GM12892 (cell line): ENCODE measurements at regions not wholly inside any gene's neighbourhood (a gene's known extent, or its start where the extent isn't known, plus 50 kb on each side); places are given as distances from the start of the nearest gene placed in this dataset.
"Not testable (repeated sequence)": the region's sequence is repeated elsewhere in the genome, so short reads cannot be mapped to it uniquely, and the experiment has no call there.

Experiments
- DNase-seq: peaks from one replicate; pipeline ENCODE4 v3.0.0; 2011; ENCODE audit not compliant: insufficient read length
- FAIRE-seq: peaks from 2 replicates; lab custom pipeline; 2011; peaks lifted over from hg19 to GRCh38; lab: Jason Lieb, UNC
- POLR2A ChIP-seq: IDR thresholded peaks from 2 replicates; pipeline ENCODE4 v1.6.1; 2011; ENCODE audit warnings: low read depth, low read length, control low read depth
- POLR2AphosphoS5 ChIP-seq: IDR thresholded peaks from 2 replicates; pipeline ENCODE4 v1.6.1; 2011; ENCODE audit warnings: low read depth, low read length, control low read depth
- TAF1 ChIP-seq: IDR thresholded peaks from 2 replicates; pipeline ENCODE4 v1.6.1; 2011; ENCODE audit warnings: low read depth, mild to moderate bottlenecking, control low read depth, low read length, borderline replicate concordance

GRCh38 chr18:10336749-10337350 lies 117.6 kb upstream of the APCDD1 start:
- FAIRE-seq (no peak), DNase-seq (no peak)
- TF ChIP-seq POLR2A, result no peak
- TF ChIP-seq POLR2AphosphoS5, result no peak
- TF ChIP-seq TAF1, result no peak

DNA sequence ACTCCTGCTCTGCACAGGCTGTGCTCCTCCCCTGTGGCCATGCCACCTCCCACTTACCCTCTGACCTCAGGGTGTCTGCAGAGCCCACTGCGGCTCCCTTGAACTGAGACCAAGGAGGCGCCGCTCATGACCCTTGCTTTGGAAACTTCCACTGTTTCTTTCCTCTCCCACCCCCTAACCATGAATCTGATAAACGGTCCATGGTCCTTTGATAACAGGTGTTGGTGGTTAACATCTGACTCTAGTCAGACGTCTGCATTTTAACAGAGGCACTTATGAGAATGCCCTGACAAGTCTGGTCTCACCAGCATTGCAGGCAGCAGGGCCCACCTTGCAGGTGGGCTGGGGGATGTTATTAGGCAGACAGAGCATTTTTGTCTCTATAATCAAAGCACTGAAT lies 113.6 kb upstream of the APCDD1 start:
- FAIRE-seq (no peak), DNase-seq (no peak)
- no peak for TF ChIP-seq TAF1
- TF ChIP-seq POLR2A, result no peak
- no peak for TF ChIP-seq POLR2AphosphoS5

DNA sequence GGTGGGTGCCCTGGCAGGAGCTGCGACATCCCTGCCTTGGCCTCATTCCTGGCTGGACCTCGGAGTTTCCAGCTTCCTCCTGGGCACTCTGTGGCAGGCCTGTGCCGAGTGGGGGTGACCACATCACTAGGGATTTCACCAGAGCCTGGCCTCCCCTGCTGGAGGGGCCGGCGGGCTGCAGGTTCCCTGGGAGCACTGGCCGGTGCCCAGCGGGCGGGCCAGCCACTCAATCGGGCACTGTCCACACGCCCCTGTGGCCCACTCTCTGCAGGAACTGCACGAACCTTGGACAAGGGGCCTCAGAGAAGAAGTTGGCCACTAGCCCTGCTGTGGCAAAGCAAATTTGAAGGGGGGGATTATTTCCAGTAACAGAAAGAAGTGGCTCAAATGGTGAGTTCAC lies 110.7 kb upstream of the APCDD1 start:
- no peak for FAIRE-seq
- TF ChIP-seq TAF1 (no peak), POLR2AphosphoS5 (no peak), POLR2A (no peak)
- DNase-seq, result no peak

DNA sequence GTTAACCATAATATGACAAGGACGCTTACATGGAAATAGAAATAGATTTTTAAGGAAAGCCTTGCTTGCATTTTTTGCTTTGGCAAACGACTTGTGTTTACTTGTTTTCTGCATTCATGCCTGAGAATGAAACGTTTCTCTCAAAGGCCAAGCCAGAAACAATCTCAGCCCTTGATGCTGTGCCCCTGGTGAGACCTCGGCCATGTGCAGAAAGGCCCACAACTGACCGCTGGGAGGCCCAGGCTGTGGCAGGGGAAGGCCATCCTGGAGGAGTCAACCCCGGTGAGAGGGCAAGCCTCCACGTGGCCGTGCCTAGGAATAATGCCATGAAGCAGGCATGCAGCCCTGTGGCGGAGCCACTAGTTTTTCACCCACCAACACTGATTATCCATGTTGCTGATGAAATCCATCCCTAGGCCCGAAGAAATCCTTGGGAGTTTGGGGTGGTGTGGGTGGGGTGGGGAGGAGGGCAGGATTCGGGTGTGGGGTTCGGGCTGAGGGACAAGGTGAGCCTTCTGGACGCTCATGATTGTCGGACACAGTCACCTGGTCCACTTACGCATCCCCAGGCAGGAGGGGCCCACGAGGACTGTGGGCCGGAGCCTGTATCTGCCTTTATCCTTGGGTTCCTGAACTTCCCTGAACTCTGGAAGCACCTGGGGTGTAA lies 107.6 kb upstream of the APCDD1 start:
- no peak for DNase-seq
- TF ChIP-seq POLR2A (no peak), TAF1 (no peak), POLR2AphosphoS5 (no peak)
- no peak for FAIRE-seq

GRCh38 chr18:10349561-10349960 lies 104.9 kb upstream of the APCDD1 start:
- TF ChIP-seq POLR2AphosphoS5 (no peak), TAF1 (no peak), POLR2A (no peak)
- no peak for DNase-seq
- FAIRE-seq, result no peak

DNA sequence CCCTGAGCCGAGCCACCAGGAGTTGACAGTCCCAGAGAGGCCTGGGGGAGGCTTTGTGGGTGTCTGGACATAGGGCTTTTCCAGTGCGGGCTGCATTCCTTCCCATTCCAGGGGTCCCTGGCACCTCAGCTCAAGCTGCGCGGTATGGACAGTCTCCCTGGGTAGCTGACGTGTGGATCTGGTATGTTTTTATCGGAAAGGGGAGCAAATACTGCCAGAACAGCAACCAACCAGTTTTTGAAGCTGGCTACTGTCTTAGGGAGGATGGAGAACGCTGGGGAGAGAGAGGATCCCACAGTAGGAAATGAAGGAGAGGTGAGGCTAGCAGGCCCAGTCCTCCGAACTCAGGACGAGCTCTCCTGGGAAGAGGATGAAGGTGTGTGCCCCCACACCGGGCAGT lies 103.8 kb upstream of the APCDD1 start:
- no peak for TF ChIP-seq POLR2AphosphoS5
- no peak for TF ChIP-seq POLR2A
- no peak for TF ChIP-seq TAF1
- FAIRE-seq (no peak), DNase-seq (no peak)

DNA sequence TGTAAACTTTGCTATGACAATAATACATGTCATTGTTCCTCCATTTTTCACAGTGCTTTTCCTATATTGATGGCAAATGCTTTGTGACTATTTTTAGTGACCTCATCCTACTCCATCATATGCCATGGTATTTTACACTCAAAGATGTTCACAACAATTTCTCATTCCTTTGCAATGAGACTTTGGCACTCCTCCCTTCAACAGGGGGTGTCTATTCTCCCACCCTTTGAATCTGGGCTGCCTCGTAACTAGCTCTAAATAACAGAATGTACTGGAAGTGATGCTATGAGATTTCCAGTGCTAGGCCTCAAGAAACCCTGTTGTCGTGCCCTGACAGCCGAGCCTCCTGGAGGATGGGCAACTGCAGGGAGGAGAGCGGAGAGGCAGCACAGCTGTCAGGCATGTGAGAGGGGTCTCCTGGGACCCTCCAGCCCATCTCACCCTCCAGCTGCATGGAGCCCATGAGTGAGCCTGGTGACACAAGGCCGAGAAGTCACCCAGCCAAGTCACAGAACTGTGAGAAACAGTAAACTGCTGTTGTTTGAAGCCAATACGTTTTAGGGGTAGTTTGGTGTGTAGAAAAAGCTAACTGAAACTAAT lies 103.1 kb upstream of the APCDD1 start:
- DNase-seq, result no peak
- no peak for FAIRE-seq
- TF ChIP-seq POLR2AphosphoS5 (no peak), TAF1 (no peak), POLR2A (no peak)

- FAIRE-seq, result no peak
- DNase-seq, result no peak
- TF ChIP-seq POLR2A, result no peak
- no peak for TF ChIP-seq POLR2AphosphoS5
- no peak for TF ChIP-seq TAF1
Measured at GRCh38 chr18:10351858-10352257, 102.6 kb upstream of the APCDD1 start.

DNA sequence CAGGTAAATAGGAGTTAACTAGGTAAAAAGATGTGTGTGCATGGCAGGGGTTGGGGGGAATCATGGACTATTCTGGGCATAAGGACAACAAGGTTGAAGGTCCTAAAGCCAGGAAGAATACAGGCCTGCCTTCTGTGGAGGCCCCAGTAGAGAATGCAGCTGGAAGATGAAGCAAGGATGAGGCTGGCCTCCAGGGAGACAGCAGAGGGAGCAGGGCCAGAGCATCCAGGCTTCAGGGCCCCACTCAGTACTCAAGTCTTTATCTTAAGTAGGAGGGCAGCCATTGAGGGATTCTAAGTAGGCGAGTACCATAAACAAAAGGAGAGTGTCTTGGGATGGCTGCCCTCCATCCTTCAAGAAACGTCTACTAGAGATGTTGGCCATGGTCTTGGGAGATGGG lies 101.8 kb upstream of the APCDD1 start:
- no peak for DNase-seq
- FAIRE-seq, result no peak
- TF ChIP-seq POLR2A, result no peak
- TF ChIP-seq TAF1, result no peak
- no peak for TF ChIP-seq POLR2AphosphoS5

DNA sequence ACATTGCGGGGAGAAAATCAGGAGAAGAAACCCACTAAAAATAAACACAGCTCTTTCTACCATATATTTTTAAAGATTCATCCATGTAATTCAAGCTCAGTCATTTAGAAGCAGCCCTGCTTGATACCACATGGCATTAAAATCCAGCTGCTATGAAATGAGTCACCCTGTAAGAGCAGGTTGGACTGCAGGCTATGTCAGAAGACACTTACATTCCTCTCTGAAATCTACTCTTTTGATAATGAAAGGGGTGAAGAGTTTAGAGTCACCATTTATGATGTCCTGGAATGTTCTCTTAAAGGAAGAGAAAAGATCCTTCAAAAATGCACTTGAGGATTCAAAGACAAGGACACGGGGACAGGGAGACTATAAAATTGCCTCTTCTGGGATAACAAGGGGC lies 100.6 kb upstream of the APCDD1 start:
- DNase-seq (no peak), FAIRE-seq (no peak)
- TF ChIP-seq TAF1 (no peak), POLR2AphosphoS5 (no peak), POLR2A (no peak)

DNA sequence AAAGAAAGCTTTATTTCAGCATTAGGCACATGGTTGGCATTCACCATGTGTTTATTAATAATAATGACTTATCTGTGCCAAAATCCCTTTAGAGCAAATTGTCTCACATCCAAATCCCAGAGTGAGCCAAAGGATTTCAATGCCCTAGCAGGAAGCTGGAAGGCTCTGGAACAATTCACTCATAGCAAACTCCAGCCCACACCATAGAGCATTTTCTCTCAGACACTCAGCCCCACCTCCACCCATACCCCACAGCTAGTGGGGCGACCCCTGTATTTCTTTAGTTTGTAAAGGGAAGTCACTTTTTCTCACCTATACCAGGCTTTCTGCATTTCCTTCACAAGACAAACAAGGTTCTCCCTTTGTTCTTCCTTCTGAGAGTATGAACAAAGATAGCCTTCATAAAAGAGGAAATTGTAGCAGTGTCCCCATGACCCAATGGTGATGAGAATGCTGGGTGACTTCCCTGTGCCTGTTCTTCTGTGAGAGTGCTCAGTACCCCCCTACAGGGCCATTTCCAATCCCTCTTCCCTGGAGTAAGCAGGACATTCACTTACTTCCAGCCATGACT lies 100.1 kb upstream of the APCDD1 start:
- DNase-seq (no peak), FAIRE-seq (no peak)
- no peak for TF ChIP-seq POLR2A

DNA sequence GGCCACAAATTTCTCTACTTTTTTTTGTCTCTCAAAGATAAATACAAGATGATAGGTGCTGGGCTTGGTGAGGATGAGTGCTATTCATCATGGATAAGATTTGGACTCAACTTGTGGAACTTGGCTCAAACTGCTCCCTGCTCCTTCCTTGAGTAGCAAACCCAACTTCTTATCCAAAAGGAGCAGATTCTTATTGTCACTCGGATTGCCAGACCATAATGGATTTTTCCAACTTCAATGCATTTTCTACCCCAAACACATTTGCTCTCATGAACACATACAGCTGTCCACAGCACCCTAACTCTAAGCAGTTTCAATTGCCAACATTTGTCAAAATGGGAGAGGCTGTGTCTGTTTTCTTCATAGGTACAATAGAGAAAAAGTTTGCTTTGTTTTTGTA lies 99.5 kb upstream of the APCDD1 start:
- no peak for TF ChIP-seq POLR2AphosphoS5
- TF ChIP-seq POLR2A, result no peak
- TF ChIP-seq TAF1, result no peak
- DNase-seq (no peak), FAIRE-seq (no peak)

DNA sequence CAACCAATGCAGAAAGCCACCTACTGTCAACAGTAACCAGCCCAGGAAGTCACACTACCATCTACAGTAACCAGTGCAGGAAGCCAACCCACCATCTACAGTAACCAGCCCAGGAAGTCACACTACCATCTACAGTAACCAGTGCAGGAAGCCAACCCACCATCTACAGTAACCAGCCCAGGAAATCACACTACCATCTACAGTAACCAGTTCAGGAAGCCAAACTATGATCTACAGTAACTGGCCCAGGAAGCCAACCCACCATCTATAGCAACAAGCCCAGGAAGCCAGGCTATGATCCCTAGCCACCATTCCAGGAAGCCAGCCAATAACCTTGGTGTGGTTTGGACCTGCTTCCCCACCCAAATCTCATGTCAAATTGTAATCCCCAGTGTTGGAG lies 97.4 kb upstream of the APCDD1 start:
- FAIRE-seq, DNase-seq: not testable (repeated sequence)
